ENCODE measurements at regions not wholly inside any gene's neighbourhood (a gene's known extent, or its start where the extent isn't known, plus 50 kb on each side); places are given as distances from the start of the nearest gene placed in this dataset.
A peak's percentile ranks its signal among the peaks of the same experiment; 100 is the strongest.

- DNase-seq (ENCODE audit: low read depth): no peak
- Histone ChIP-seq H3K27me3 (ENCODE audit: control insufficient read depth, insufficient read depth, low read length) (no peaks in the 10 kb centered on the region), H3K36me3 (ENCODE audit: control insufficient read depth, insufficient read depth, low read length) (no peaks in the 10 kb centered on the region), H3K4me3 (ENCODE audit: low read depth, low read length) (no peak overlapping the region)
- TF ChIP-seq CTCF (IDR thresholded peaks at IDR 0.05; ENCODE audit: insufficient read depth, low read length, poor library complexity, severe bottlenecking): no peak
Measured at GRCh38 chr2:228688007-228688645, 506.6 kb upstream of the SPHKAP start.

GRCh38 chr2:228681979-228682378, 500.5 kb upstream of the SPHKAP start:
- Histone ChIP-seq H3K4me3 (ENCODE audit: low read depth, low read length) (no peak overlapping the region), H3K36me3 (ENCODE audit: control insufficient read depth, insufficient read depth, low read length) (no peaks in the 10 kb centered on the region), H3K27me3 (ENCODE audit: control insufficient read depth, insufficient read depth, low read length) (no peaks in the 10 kb centered on the region)
- no peak for TF ChIP-seq CTCF (IDR thresholded peaks at IDR 0.05; ENCODE audit: insufficient read depth, low read length, poor library complexity, severe bottlenecking)
- no peak for DNase-seq (ENCODE audit: low read depth)

GRCh38 chr2:228681426-228681825, 499.9 kb upstream of the SPHKAP start:
- no peaks in the 10 kb centered on the region for H3K27me3 ChIP-seq (ENCODE audit: control insufficient read depth, insufficient read depth, low read length)
- DNase-seq (ENCODE audit: low read depth): no peak
- no peaks in the 10 kb centered on the region for H3K36me3 ChIP-seq (ENCODE audit: control insufficient read depth, insufficient read depth, low read length)
- peak; percentile 52 for TF ChIP-seq CTCF (IDR thresholded peaks at IDR 0.05; ENCODE audit: insufficient read depth, low read length, poor library complexity, severe bottlenecking)
- no peak overlapping the region for H3K4me3 ChIP-seq (ENCODE audit: low read depth, low read length)

- Histone ChIP-seq H3K4me3 (ENCODE audit: low read depth, low read length) (no peak overlapping the region), H3K27me3 (ENCODE audit: control insufficient read depth, insufficient read depth, low read length) (no peaks in the 10 kb centered on the region), H3K36me3 (ENCODE audit: control insufficient read depth, insufficient read depth, low read length) (no peaks in the 10 kb centered on the region)
- no peak for DNase-seq (ENCODE audit: low read depth)
- TF ChIP-seq CTCF (IDR thresholded peaks at IDR 0.05; ENCODE audit: insufficient read depth, low read length, poor library complexity, severe bottlenecking): no peak
Measured at GRCh38 chr2:228678110-228678509, 496.6 kb upstream of the SPHKAP start.

- Histone ChIP-seq H3K27me3 (ENCODE audit: control insufficient read depth, insufficient read depth, low read length) (no peaks in the 10 kb centered on the region), H3K4me3 (ENCODE audit: low read depth, low read length) (no peak overlapping the region), H3K36me3 (ENCODE audit: control insufficient read depth, insufficient read depth, low read length) (no peaks in the 10 kb centered on the region)
- DNase-seq (ENCODE audit: low read depth): no peak
- no peak for TF ChIP-seq CTCF (IDR thresholded peaks at IDR 0.05; ENCODE audit: insufficient read depth, low read length, poor library complexity, severe bottlenecking)
Measured at GRCh38 chr2:228675646-228676045, 494.2 kb upstream of the SPHKAP start.

GRCh38 chr2:228675091-228675490, 493.6 kb upstream of the SPHKAP start:
- no peak for TF ChIP-seq CTCF (IDR thresholded peaks at IDR 0.05; ENCODE audit: insufficient read depth, low read length, poor library complexity, severe bottlenecking)
- H3K36me3 ChIP-seq (ENCODE audit: control insufficient read depth, insufficient read depth, low read length): no peaks in the 10 kb centered on the region
- H3K27me3 ChIP-seq (ENCODE audit: control insufficient read depth, insufficient read depth, low read length): no peaks in the 10 kb centered on the region
- no peak overlapping the region for H3K4me3 ChIP-seq (ENCODE audit: low read depth, low read length)
- DNase-seq (ENCODE audit: low read depth): no peak
